ENCODE measurements at regions not wholly inside any gene's neighbourhood (a gene's known extent, or its start where the extent isn't known, plus 50 kb on each side); places are given as distances from the start of the nearest gene placed in this dataset.

- no peak for DNase-seq (ENCODE audit: low read depth in 1 of 2, low spot score in 1 of 2)
- TF ChIP-seq CTCF (IDR thresholded peaks at IDR 0.05; ENCODE audit: insufficient read depth, low read length) = no peak
- no peak for TF ChIP-seq REST (IDR thresholded peaks at IDR 0.05; ENCODE audit: insufficient replicate concordance, low read depth)
- no peak for TF ChIP-seq SPI1 (IDR thresholded peaks at IDR 0.05; ENCODE audit: borderline replicate concordance, low read depth)
- no peak for TF ChIP-seq POLR2AphosphoS5 (IDR thresholded peaks at IDR 0.05; ENCODE audit: low read depth)
- no peak for TF ChIP-seq GABPA (IDR thresholded peaks at IDR 0.05; ENCODE audit: low read depth)
- H3K27ac ChIP-seq (replicated peaks) = no peak overlapping the region
Observed at GRCh38 chr19:31127134-31127967, 221.9 kb downstream of the TSHZ3 start.

GRCh38 chr19:31126236-31126635, 223.0 kb downstream of the TSHZ3 start:
- no peak for DNase-seq (ENCODE audit: low read depth in 1 of 2, low spot score in 1 of 2)
- no peak overlapping the region for H3K4me3 ChIP-seq (replicated peaks; ENCODE audit: insufficient read depth, low read length)
- no peaks in the 10 kb centered on the region for H3K27me3 ChIP-seq (ENCODE audit: insufficient read depth, poor library complexity, severe bottlenecking)
- TF ChIP-seq REST (IDR thresholded peaks at IDR 0.05; ENCODE audit: insufficient replicate concordance, low read depth) (no peak), POLR2AphosphoS5 (IDR thresholded peaks at IDR 0.05; ENCODE audit: low read depth) (no peak), GABPA (IDR thresholded peaks at IDR 0.05; ENCODE audit: low read depth) (no peak), SPI1 (IDR thresholded peaks at IDR 0.05; ENCODE audit: borderline replicate concordance, low read depth) (no peak), CTCF (IDR thresholded peaks at IDR 0.05; ENCODE audit: insufficient read depth, low read length) (no peak)
- H3K27ac ChIP-seq (replicated peaks) = no peak overlapping the region

More at GRCh38 chr19:31127134-31127967, 221.9 kb downstream of the TSHZ3 start:
- no peak overlapping the region for H3K4me3 ChIP-seq (replicated peaks; ENCODE audit: insufficient read depth, low read length)
- no peaks in the 10 kb centered on the region for H3K27me3 ChIP-seq (ENCODE audit: insufficient read depth, poor library complexity, severe bottlenecking)

- TF ChIP-seq CTCF (IDR thresholded peaks at IDR 0.05; ENCODE audit: insufficient read depth, low read length) = no peak
- TF ChIP-seq REST (IDR thresholded peaks at IDR 0.05; ENCODE audit: insufficient replicate concordance, low read depth) = no peak
- no peak for TF ChIP-seq POLR2AphosphoS5 (IDR thresholded peaks at IDR 0.05; ENCODE audit: low read depth)
- no peak for TF ChIP-seq GABPA (IDR thresholded peaks at IDR 0.05; ENCODE audit: low read depth)
- no peak for TF ChIP-seq SPI1 (IDR thresholded peaks at IDR 0.05; ENCODE audit: borderline replicate concordance, low read depth)
- Histone ChIP-seq H3K4me3 (replicated peaks; ENCODE audit: insufficient read depth, low read length) (no peak overlapping the region), H3K27me3 (ENCODE audit: insufficient read depth, poor library complexity, severe bottlenecking) (no peaks in the 10 kb centered on the region), H3K27ac (replicated peaks) (no peak overlapping the region)
- DNase-seq (ENCODE audit: low read depth in 1 of 2, low spot score in 1 of 2) = no peak
Observed at GRCh38 chr19:31125071-31125470, 224.2 kb downstream of the TSHZ3 start.
